Endothelial cell of umbilical vein (primary cell): ENCODE measurements at regions not wholly inside any gene's neighbourhood (a gene's known extent, or its start where the extent isn't known, plus 50 kb on each side); places are given as distances from the start of the nearest gene placed in this dataset.

Experiments used
- BruUV-seq: library from RNA; stranded (reverse); fragments of 400-500 nt; replicated peaks from 2 replicates; lab custom pipeline; 2021; lab: Mats Ljungman, UMichigan
- CTCF ChIA-PET: fragments of 300-600, 350-600 bp; sonication (Branson Sonifier 250); formaldehyde crosslinking; loops from one replicate; lab custom pipeline; 2021; ENCODE audit warnings: antibody characterized with exemption, inconsistent platforms; lab: Charles Lee
- POLR2A ChIA-PET: fragments of 300-600, 350-600 bp; sonication (Branson Sonifier 250); formaldehyde crosslinking; loops from one replicate; lab custom pipeline; 2021; ENCODE audit warnings: antibody characterized with exemption, inconsistent platforms; lab: Charles Lee
- DNase-seq: peaks from one replicate; pipeline ENCODE4 v3.0.0-alpha.2; 2011; ENCODE audit warnings: low read depth, low spot score
- FAIRE-seq: peaks from 2 replicates; lab custom pipeline; 2011; peaks lifted over from hg19 to GRCh38; lab: Jason Lieb, UNC
- H2AFZ ChIP-seq: 2 replicates; pipeline ENCODE4 v1.6.0; 2012; ENCODE audit warnings: low read depth, low read length, control low read depth, inconsistent platforms
- H3K27ac ChIP-seq: 2 replicates; pipeline ENCODE4 v1.5.1; 2011; ENCODE audit warnings: low read depth, mild to moderate bottlenecking, control low read depth, low read length, moderate library complexity; ENCODE audit not compliant: insufficient read depth
- H3K27me3 ChIP-seq, 2 experiments: 2 replicates each; pipeline versions ENCODE4 v1.6.0 to v1.6.1; 2011; ENCODE audit warnings: low read length in 2 of 2, mixed read lengths in 1 of 2; ENCODE audit not compliant: control insufficient read depth in 2 of 2, insufficient read depth in 2 of 2
- H3K36me3 ChIP-seq, 2 experiments: 2 replicates in 1 of 2; 3 replicates in 1 of 2; pipeline ENCODE4 v1.5.1; 2011; ENCODE audit warnings: low read length in 2 of 2, mild to moderate bottlenecking in 1 of 2, moderate library complexity in 1 of 2; ENCODE audit not compliant: control insufficient read depth in 2 of 2, insufficient read depth in 2 of 2; ENCODE audit errors: extremely low read depth in 1 of 2
- H3K4me1 ChIP-seq: 3 replicates; pipeline ENCODE4 v1.5.1; 2011; ENCODE audit warnings: mild to moderate bottlenecking, low read length; ENCODE audit not compliant: control insufficient read depth, insufficient read depth; ENCODE audit errors: extremely low read depth
- H3K4me2 ChIP-seq: 2 replicates; pipeline ENCODE4 v1.6.1; 2011; ENCODE audit warnings: low read length, control low read depth, mixed read lengths; ENCODE audit not compliant: insufficient read depth
- H3K4me3 ChIP-seq, 3 experiments: fragments of 200-600 bp in 1 of 3; sonication (generic), shearing (Covaris generic) in 1 of 3; replicated peaks in 1 of 3; 2 replicates each; pipeline ENCODE4 v1.5.1; 2011 to 2016; ENCODE audit warnings: control low read depth in 3 of 3, low read length in 3 of 3, mild to moderate bottlenecking in 2 of 3, inconsistent platforms in 1 of 3, low read depth in 1 of 3, moderate library complexity in 1 of 3; ENCODE audit not compliant: insufficient read depth in 1 of 3
- H3K79me2 ChIP-seq: 2 replicates; pipeline ENCODE4 v1.6.0; 2012; ENCODE audit warnings: low read length, inconsistent platforms; ENCODE audit not compliant: control insufficient read depth, insufficient read depth
- H3K9ac ChIP-seq: replicated peaks from 2 replicates; pipeline ENCODE3; 2011; ENCODE audit warnings: low read length, control low read depth; ENCODE audit not compliant: insufficient read depth; ENCODE audit errors: extremely low read depth
- H3K9me1 ChIP-seq: replicated peaks from 3 replicates; pipeline ENCODE4 v1.6.0; 2011; ENCODE audit warnings: mild to moderate bottlenecking, low read length; ENCODE audit not compliant: control insufficient read depth, insufficient read depth; ENCODE audit errors: extremely low read depth
- H3K9me3 ChIP-seq: replicated peaks from 2 replicates; pipeline ENCODE4 v1.5.1; 2012; ENCODE audit warnings: low read length, inconsistent platforms; ENCODE audit not compliant: control insufficient read depth, insufficient read depth
- H4K20me1 ChIP-seq: replicated peaks from 2 replicates; pipeline ENCODE3; 2011; ENCODE audit warnings: mild to moderate bottlenecking, low read length; ENCODE audit not compliant: control insufficient read depth, insufficient read depth; ENCODE audit errors: extremely low read depth
- CTCF ChIP-seq, 2 donors: IDR thresholded peaks; 1 replicate in 1 of 2; 2 replicates in 1 of 2; pipeline ENCODE4 v1.5.1; 2011; ENCODE audit warnings: low read length in 2 of 2, mild to moderate bottlenecking in 2 of 2, moderate library complexity in 2 of 2, control low read depth in 1 of 2, inconsistent platforms in 1 of 2, low read depth in 1 of 2; ENCODE audit not compliant: insufficient read depth in 1 of 2; ENCODE audit errors: extremely low read depth in 1 of 2
- EZH2 ChIP-seq: IDR thresholded peaks from 2 replicates; pipeline ENCODE4 v1.6.1; 2012; ENCODE audit warnings: borderline replicate concordance, low read depth, mild to moderate bottlenecking, moderate library complexity, low read length, inconsistent platforms; ENCODE audit not compliant: severe bottlenecking
- FOS ChIP-seq: IDR thresholded peaks from 2 replicates; pipeline ENCODE4 v1.6.1; 2011; ENCODE audit warnings: mild to moderate bottlenecking, low read length, moderate library complexity, borderline replicate concordance; ENCODE audit not compliant: insufficient read depth
- GATA2 ChIP-seq: IDR thresholded peaks from 2 replicates; pipeline ENCODE4 v1.7.0; 2011; ENCODE audit warnings: low read depth, mild to moderate bottlenecking, moderate library complexity, mixed read lengths, low read length; ENCODE audit not compliant: insufficient read length, insufficient read depth
- JUN ChIP-seq: IDR thresholded peaks from 2 replicates; pipeline ENCODE4 v1.6.1; 2011; ENCODE audit warnings: borderline replicate concordance, low read depth; ENCODE audit not compliant: insufficient read length, insufficient read depth
- MAX ChIP-seq: IDR thresholded peaks from 2 replicates; pipeline ENCODE4 v1.6.1; 2011; ENCODE audit not compliant: insufficient read depth, insufficient read length
- MYC ChIP-seq: IDR thresholded peaks from one replicate; pipeline ENCODE4 v1.6.1; 2011; ENCODE audit warnings: mild to moderate bottlenecking, low read depth, low read length
- POLR2A ChIP-seq: IDR thresholded peaks from 2 replicates; pipeline ENCODE4 v1.6.1; 2012; ENCODE audit warnings: low read depth, mild to moderate bottlenecking, control low read depth, low read length
- POLR2AphosphoS5 ChIP-seq: IDR thresholded peaks from 2 replicates; pipeline ENCODE4 v1.6.1; 2012; ENCODE audit warnings: low read depth, mild to moderate bottlenecking, control low read depth, low read length, moderate library complexity; ENCODE audit not compliant: insufficient read depth
- dilution Hi-C: fragments of 300-500 bp; cut with MboI; formaldehyde crosslinking; loops from one replicate; pipeline ENCODE4 v1.15.0; 2019; ENCODE audit warnings: low sequenced_read_pairs; ENCODE audit not compliant: extremely low pct_ligation_motif_present
- intact Hi-C: fragments of 100-400 bp; cut with micrococcal nuclease; formaldehyde crosslinking; loops from one replicate; pipeline ENCODE4 v1.10.0; 2022

- no peaks in the 10 kb centered on the region for H3K27me3 ChIP-seq
- no peaks in the 10 kb centered on the region for H4K20me1 ChIP-seq
- no peak for TF ChIP-seq CTCF (IDR thresholded peaks at IDR 0.05; ENCODE audit: extremely low read depth in 1 of 2, insufficient read depth in 1 of 2, low read depth in 1 of 2, low read length in 2 of 2)
- no peak for TF ChIP-seq MAX
- TF ChIP-seq EZH2 = no peak
- TF ChIP-seq JUN = no peak
- TF ChIP-seq MYC = no peak
- no peak for TF ChIP-seq POLR2AphosphoS5
- no peak for TF ChIP-seq POLR2A
- TF ChIP-seq FOS = no peak
- no peak for TF ChIP-seq GATA2
- CTCF ChIA-PET = no interaction called here
- no peaks in the 10 kb centered on the region for H3K79me2 ChIP-seq
- H3K9me1 ChIP-seq = no peaks in the 10 kb centered on the region
- peaks cover 2% of the 10 kb centered on the region for H3K9me3 ChIP-seq
- no peak overlapping the region for H3K4me3 ChIP-seq
- dilution Hi-C loops = no loop called here
- no peak overlapping the region for H3K9ac ChIP-seq
- DNase-seq (no peak), FAIRE-seq (no peak)
- no TSS peak for BruUV-seq
- intact Hi-C loops = no loop called here
- no peak overlapping the region for H3K27ac ChIP-seq
- H3K36me3 ChIP-seq = no peaks in the 10 kb centered on the region
- POLR2A ChIA-PET = no interaction called here
- no peaks in the 10 kb centered on the region for H3K4me1 ChIP-seq
- H2AFZ ChIP-seq = no peak overlapping the region
- H3K4me2 ChIP-seq = no peak overlapping the region
Observed at GRCh38 chr13:111584101-111584672, 263.7 kb downstream of the TEX29 start.
